DMS53 (cell line): ENCODE measurements at regions not wholly inside any gene's neighbourhood (a gene's known extent, or its start where the extent isn't known, plus 50 kb on each side); places are given as distances from the start of the nearest gene placed in this dataset.

Experiments
- DNase-seq: peaks from one replicate; lab custom pipeline; 2025; lab: John Stamatoyannopoulos, UW

GRCh38 chr5:172588380-172588779 is 52.7 kb upstream of the NEURL1B start:
- DNase-seq = no peak

GRCh38 chr5:172587061-172587405 is 54.0 kb upstream of the NEURL1B start:
- no peak for DNase-seq

DNA sequence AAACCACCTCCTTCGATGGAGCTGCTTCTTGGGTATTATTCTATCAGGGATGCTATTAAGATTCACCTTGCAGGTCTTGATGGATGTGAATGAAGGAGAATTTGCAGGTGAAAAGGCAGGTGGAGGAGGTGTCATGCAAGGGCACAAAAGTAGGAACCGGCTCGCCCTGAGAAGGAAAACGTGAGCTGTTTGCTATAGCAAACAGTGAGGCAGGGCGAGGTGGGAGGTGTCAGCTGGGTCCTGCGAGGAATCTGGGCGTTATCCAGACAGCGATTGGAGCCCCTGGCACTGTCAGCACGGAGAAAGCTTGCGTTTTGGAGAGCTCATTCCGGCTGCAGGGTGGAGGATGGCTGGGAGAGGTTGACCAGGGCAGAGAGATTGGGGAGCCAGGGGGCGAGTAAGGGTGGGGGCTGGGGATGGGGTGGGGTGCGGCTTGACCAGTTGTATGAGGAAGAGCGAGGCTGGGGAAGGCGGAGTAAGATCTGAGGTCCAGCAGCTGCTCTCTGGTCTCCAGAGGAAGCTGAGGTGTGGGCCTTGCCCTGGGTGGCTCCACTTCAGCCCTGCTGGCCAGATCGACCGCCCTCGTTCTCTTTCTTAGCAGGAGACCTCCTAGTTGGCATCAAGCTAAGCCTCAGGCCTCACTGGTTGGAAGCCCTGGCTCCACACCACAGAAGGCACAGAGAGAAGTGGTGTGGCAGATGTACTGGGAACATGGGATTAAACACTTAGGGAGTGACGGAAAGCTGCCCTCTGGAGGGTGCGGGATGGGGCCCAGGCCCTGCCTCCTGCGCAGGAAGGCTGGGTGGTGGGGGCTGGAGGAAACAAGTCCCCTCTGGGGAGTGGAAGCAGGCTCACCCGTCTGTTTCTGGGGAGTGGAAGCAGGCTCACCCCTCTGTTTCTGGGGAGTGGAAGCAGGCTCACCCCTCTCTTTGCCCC is 54.7 kb upstream of the NEURL1B start:
- DNase-seq = no peak

DNA sequence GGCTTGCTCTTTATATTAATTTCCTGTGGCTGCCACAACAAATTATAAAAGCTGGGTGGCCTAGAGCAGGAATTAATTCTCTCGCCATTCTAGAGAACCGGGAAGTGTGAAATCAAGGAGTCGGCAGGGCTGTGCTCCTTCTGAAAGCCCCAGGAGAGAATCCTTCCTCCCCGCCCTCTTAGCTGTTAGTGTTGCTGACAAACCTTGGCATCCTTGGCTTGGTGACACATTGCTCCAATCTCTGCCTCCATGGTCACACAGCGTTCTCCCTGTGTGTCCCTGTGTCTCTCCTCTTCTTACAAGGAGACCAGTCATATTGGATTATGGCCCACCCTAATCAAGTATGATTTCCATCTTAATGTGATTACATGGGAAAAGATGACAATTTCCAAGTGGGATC is 55.9 kb upstream of the NEURL1B start:
- no peak for DNase-seq

- no peak for DNase-seq
Measured at GRCh38 chr5:172584638-172585037, 56.4 kb upstream of the NEURL1B start.

DNA sequence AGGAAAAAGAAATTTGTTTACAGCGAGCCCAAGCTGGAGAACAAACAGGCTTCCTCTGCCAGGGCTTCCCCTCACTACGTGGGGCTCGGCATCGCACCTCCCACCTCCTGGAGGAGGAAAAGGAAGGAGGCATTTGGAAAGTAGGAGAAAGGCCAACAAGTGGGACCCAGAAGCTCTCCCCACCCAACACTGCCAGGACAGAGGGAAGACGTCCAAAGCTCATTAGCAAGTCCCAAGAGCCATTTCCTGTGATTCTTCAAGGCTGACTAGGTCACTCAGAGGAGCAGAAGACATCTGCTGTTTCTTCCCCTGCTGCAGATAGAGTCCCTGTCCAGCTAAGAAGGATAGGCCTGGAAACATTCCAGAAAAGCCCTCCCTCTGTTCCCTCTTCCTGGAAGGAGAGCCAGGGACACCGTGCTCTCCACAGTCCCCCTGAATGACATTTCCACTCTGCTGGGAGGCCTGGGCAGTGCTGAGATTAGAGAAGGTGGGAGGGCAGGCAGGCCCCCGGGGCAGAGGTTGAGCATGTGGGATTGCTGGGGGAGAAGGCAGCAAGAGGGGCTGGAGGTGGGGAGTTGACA is 57.0 kb upstream of the NEURL1B start:
- DNase-seq = no peak

DNA sequence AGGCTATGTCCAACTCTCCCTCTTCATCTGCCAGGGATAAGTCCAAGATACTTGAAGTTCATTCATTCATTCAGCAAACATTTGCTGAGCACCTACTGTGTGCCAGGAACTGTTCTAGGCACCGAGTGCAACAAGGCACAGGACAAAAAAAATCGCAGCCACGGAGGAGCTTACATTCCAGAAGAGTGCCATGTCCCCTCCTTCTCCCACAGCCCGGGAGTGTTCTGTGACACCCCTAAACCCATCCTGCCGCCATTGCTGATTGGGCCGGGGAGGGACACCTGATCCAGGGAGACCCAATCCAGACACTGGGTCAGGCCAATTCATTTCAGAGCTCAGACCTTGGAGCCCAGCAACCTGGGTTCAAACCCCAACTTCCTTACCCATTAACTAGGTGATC is 58.1 kb upstream of the NEURL1B start:
- DNase-seq = no peak

GRCh38 chr5:172581315-172581714 is 59.7 kb upstream of the NEURL1B start:
- no peak for DNase-seq

DNA sequence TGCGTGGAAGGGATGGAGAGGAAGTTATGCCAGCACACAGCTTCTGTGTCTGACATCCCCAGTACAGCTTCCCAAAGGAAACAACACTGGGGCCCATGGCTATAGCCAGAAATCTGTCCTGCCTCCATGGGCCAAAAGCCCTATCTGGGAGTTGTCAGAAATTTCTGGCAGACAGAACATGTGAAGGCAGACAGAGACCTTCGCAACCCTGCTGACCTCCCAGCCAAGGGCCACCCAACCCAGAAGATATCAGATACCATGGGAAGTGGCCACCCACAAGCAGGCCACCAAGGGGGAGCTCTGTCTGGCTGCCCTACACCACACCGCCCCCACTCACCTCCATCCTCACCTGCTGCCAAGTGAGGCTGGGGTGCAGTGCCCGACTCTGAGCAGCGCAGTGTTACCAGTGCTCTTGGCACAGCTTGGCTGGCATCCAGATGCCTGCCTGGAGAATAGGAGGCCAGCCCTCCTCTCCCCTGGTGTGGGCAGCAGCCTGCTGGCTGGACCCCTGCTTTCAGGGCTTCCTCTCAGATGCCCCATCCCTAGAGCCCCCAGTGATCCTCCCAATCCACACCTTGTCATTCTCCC is 61.6 kb upstream of the NEURL1B start:
- DNase-seq = no peak

DNA sequence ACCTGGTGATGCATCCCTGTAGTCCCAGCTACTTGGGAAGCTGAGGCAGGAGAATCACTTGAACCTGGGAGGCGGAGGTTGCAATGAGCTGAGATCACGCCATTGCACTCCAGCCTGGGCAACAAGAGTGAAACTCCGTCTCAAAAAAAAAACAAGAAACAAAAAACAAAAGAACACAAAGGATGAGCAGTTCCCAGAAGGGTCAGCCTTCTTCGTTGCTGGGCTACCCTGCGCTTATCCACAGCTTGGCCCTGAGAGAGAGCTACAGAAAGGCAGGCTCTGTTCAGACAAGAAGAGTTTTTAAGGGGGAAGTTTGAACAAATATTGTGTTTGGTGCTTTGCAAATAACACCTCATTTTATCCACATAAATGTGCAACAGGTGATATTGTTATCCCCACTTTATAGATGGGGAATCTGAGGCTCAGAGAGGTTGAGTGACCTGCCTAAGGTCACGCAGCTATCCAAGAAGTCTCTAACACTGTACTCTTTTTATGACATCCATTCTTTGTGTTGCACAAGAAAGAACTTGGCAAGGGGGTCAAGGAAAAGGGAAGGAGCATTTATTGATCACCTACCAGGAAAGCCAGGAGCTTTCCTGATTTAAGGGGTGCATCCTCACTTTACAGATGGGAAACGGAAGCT is 63.7 kb upstream of the NEURL1B start:
- DNase-seq = no peak

- no peak for DNase-seq
Measured at GRCh38 chr5:172575816-172576545, 65.1 kb upstream of the NEURL1B start.

- no peak for DNase-seq
Measured at GRCh38 chr5:172575416-172575815, 65.6 kb upstream of the NEURL1B start.

DNA sequence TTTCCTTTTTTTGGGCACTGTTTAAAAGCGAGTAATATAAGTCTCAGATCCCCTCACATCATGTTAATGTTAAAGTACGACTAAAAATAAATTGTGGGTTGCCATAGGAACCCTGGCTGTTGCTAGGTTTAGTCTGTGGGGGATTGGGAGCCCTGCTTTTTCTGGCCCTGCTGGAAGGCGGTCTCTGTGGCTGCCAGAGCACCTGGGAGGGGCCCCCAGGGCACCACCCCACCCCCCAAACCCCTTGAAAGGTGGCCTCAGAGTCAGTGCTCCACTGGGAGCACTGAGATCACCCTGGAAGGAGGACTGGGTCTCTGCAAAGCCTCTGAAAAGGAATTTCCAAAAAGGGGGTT is 66.2 kb upstream of the NEURL1B start:
- DNase-seq = no peak

DNA sequence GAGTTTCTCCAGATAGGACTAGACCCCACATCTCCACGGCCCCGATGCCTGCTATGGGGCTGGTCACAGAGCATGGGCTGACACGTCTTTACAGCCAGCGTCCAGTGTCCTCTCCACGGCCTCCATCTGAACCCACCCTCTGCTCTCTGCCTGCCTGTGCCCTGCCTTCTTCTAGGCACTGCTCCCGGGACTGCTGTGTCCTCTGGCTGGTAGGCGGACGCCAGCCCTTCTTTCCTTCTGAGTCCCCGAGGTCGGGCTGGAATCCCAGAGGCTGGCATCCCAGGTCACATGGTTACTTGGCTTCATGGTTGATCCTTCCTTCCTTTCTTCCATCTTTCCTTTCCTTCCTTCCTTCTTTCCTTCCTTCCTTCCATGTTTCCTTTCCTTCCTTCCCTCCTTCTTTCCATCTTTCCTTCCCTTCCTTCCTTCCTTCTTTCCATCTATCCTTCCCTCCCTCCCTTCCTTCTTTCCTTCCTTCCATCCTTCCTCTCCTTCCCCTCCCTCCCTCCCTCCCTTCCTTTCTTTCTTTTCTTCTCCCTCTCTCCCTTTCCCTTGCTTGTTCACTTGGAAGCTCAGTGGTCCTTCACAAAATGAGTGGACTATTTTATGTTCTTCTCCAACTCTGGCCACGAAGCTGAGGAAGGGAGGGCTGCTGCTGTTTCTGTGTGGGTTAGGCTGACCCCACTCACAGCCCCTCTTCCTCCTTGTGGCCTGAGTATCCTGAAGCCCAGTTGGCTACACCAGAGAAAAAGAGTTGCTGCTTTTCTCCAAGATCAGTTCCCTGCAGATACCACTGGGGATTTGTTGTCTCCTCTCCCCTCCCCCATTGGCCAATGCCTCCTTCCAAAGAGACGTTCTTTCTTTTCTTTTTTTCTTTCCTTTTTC is 66.8 kb upstream of the NEURL1B start:
- DNase-seq = no peak

DNA sequence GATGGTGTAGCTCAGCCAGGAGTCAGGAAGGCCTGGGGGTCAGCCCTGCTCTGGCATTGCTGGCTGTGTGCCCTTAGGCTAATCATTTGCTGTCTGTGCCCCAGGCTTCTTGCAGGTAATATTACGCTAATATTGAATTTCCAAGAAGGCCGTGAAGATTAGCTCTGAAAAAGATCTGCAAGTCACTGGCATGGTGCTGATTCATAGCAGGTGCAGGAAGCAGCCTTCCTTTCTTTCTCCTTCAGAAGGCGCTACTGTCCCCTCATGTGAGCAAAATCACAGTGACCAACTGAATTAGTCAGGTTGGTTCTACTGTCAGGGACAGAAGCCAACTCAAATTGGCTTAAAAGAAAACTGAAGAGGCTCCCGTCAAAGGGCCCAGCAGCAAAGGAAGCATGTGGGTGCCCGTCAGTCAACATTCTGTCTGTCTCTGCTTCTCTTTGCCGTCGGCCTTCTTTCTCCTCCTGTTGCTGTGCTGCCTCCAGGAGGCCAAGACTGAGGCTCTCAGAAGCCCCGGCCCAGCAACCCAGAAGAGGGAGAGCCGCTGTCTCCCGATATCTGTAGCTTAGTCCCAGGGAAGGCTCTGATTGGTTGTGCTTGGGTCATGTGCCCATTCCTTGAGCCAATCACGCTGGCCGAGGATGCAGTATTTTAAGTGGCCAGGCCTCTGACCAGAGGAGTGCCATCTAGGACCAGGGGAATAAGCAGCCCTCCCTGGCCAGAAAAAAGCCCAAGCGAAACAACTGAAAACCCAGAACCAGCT is 67.8 kb upstream of the NEURL1B start:
- DNase-seq = peak; percentile 52

GRCh38 chr5:172572440-172572839 is 68.6 kb upstream of the NEURL1B start:
- no peak for DNase-seq

DNA sequence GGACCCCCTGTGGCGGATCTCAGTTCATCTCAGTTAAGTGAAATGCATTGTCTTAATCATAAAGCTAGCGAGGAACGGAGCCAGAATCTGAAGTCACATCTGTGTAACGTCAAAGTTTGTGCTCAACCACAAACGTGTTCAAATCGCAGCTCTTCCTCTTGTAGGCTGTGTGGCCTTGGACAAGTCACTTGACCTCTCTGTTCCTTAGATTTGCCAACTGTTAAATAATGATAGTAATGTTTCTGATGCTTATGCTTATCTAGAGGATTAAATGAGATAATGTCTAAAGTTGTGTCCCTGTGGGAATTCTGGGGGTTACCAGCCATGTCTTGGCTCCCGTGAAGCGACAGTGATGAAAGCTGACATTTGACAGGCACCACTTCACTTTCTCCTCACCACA is 69.2 kb upstream of the NEURL1B start:
- no peak for DNase-seq

GRCh38 chr5:172571413-172571812 is 69.7 kb upstream of the NEURL1B start:
- peak; percentile 72 for DNase-seq

DNA sequence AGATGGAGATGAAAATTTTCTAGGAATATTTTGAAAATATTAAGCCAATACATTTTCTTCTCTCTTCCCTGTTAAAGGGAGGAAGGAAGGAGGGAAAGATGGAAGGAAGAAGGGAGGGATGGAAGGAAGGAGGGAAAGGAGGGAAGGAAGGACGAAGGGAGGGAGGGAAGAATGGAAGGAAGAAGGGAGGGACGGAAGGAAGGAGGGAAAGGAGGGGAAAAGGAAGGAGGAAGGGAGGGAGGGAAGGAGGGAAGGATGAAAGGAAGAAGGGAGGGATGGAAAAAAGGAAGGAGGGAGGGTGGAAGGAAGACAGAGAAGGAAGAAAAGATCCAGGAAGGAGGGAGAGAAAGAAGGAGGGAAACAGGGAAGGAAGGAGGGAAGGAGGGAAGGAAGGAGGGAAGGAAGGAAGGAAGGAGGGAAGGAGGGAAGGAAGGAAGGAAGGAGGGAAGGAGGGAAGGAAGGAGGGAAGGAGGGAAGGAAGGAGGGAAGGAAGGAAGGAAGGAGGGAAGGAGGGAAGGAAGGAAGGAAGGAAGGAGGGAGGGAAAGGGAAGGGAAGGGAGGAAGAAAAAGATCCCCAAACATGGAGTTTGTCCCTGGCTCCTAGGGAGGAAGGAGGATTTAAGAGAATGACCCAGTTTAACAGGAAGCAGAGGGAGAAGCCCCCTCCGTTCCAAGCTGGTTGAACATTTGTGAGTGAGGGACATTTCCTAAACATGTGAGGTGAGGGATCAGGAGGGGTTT is 70.3 kb upstream of the NEURL1B start:
- DNase-seq = no peak
